ENCODE measurements at regions not wholly inside any gene's neighbourhood (a gene's known extent, or its start where the extent isn't known, plus 50 kb on each side); places are given as distances from the start of the nearest gene placed in this dataset.
A peak's percentile ranks its signal among the peaks of the same experiment; 100 is the strongest.

- H3K36me3 ChIP-seq = no peaks in the 10 kb centered on the region
- no peaks in the 10 kb centered on the region for H3K9me3 ChIP-seq
- no peak for DNase-seq
- 69 to 76% methylated on average over 7 of the region's 7 CpGs for WGBS, 2 donors
- peaks cover 0 to 16% of the 10 kb centered on the region in 2 donors for H3K4me1 ChIP-seq
- H3K27me3 ChIP-seq = no peaks in the 10 kb centered on the region
- H3K4me3 ChIP-seq (replicated peaks in 1 of 3) = no peak overlapping the region
- H3K27ac ChIP-seq = peak overlapping the region; percentile 24 to 45 (median 40)
- intact Hi-C loops (cut with DNase I) = no loop called here
- TF ChIP-seq POLR2A (IDR thresholded peaks at IDR 0.05) = no peak
- TF ChIP-seq CTCF (IDR thresholded peaks at IDR 0.05) = no peak
These were observed 139.5 kb downstream of the LRRC30 start for GRCh38 chr18:7370375-7370774.

GRCh38 chr18:7370802-7371201, 139.9 kb downstream of the LRRC30 start:
- H3K9me3 ChIP-seq = no peaks in the 10 kb centered on the region
- TF ChIP-seq POLR2A (IDR thresholded peaks at IDR 0.05) (no peak), CTCF (IDR thresholded peaks at IDR 0.05) (no peak)
- 52 to 61% methylated on average over 11 of the region's 11 CpGs for WGBS, 2 donors
- intact Hi-C loops (cut with DNase I) = no loop called here
- H3K4me3 ChIP-seq (replicated peaks in 1 of 3) = no peak overlapping the region
- peak; percentile 20 to 21 for DNase-seq
- no peaks in the 10 kb centered on the region for H3K36me3 ChIP-seq
- H3K4me1 ChIP-seq = peaks cover 0 to 16% of the 10 kb centered on the region in 2 donors
- no peaks in the 10 kb centered on the region for H3K27me3 ChIP-seq
- H3K27ac ChIP-seq = peak overlapping the region in 1 of 3 donors; percentile 40

GRCh38 chr18:7373441-7373840, 142.6 kb downstream of the LRRC30 start:
- no peaks in the 10 kb centered on the region for H3K36me3 ChIP-seq
- no peak overlapping the region for H3K27ac ChIP-seq
- no peak for DNase-seq
- H3K27me3 ChIP-seq = no peaks in the 10 kb centered on the region
- intact Hi-C loops (cut with DNase I) = no loop called here
- H3K4me3 ChIP-seq (replicated peaks in 1 of 3) = no peak overlapping the region
- WGBS, 2 donors = 70 to 79% methylated on average over 6 of the region's 6 CpGs
- no peak for TF ChIP-seq POLR2A (IDR thresholded peaks at IDR 0.05)
- TF ChIP-seq CTCF (IDR thresholded peaks at IDR 0.05) = no peak
- H3K4me1 ChIP-seq = peaks cover 0 to 16% of the 10 kb centered on the region in 2 donors
- H3K9me3 ChIP-seq = no peaks in the 10 kb centered on the region

GRCh38 chr18:7381307-7381706, 150.4 kb downstream of the LRRC30 start:
- no peak overlapping the region for H3K4me3 ChIP-seq (replicated peaks in 1 of 3)
- H3K4me1 ChIP-seq = no peaks in the 10 kb centered on the region
- no peak overlapping the region for H3K27ac ChIP-seq
- no peaks in the 10 kb centered on the region for H3K27me3 ChIP-seq
- no peak for DNase-seq
- no peaks in the 10 kb centered on the region for H3K9me3 ChIP-seq
- TF ChIP-seq POLR2A (IDR thresholded peaks at IDR 0.05) (no peak), CTCF (IDR thresholded peaks at IDR 0.05) (no peak)
- intact Hi-C loops (cut with DNase I) = no loop called here
- no peaks in the 10 kb centered on the region for H3K36me3 ChIP-seq
- 94 to 95% methylated on average over 9 of the region's 9 CpGs for WGBS, 2 donors

- Histone ChIP-seq H3K9me3 (no peaks in the 10 kb centered on the region), H3K27me3 (no peaks in the 10 kb centered on the region), H3K36me3 (no peaks in the 10 kb centered on the region), H3K4me3 (replicated peaks in 1 of 3) (no peak overlapping the region), H3K27ac (no peak overlapping the region), H3K4me1 (no peaks in the 10 kb centered on the region)
- TF ChIP-seq CTCF (IDR thresholded peaks at IDR 0.05) (no peak), POLR2A (IDR thresholded peaks at IDR 0.05) (no peak)
- intact Hi-C loops (cut with DNase I) = no loop called here
- no peak for DNase-seq
- WGBS, 2 donors = 69 to 72% methylated on average over 5 of the region's 5 CpGs
These were observed 151.6 kb downstream of the LRRC30 start for GRCh38 chr18:7382328-7383001.

Measured in thyroid gland (tissue), 4 donors.